GM12872 (cell line): ENCODE measurements at regions not wholly inside any gene's neighbourhood (a gene's known extent, or its start where the extent isn't known, plus 50 kb on each side); places are given as distances from the start of the nearest gene placed in this dataset.

ENCODE experiments used
- TF ChIP-seq, protein P1 (sequence below): IDR thresholded peaks from 3 replicates; pipeline ENCODE4 v1.5.1; 2011; ENCODE audit warnings: low read depth, mild to moderate bottlenecking, low read length, moderate library complexity; ENCODE audit not compliant: insufficient read depth

DNA sequence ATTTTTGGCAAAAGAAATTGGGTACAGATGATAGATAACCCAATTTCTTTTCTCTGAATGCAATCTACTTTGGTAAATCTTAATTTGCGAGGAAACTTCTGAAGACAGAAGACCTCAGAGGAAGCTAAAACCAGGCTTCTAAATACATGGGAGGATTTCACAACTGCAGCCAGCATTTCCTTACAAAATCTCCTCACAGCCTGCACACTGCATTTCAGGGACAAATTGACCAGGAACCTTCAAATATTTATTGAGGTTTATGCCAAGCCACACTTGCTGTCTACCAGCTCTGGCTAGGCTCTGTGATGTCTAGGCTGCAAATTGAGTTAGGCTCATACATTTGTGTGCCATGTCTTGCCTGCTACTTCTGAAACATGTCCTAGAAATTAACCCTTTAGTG, 167.3 kb upstream of the CDH5 start:
- TF ChIP-seq, protein P1, sequence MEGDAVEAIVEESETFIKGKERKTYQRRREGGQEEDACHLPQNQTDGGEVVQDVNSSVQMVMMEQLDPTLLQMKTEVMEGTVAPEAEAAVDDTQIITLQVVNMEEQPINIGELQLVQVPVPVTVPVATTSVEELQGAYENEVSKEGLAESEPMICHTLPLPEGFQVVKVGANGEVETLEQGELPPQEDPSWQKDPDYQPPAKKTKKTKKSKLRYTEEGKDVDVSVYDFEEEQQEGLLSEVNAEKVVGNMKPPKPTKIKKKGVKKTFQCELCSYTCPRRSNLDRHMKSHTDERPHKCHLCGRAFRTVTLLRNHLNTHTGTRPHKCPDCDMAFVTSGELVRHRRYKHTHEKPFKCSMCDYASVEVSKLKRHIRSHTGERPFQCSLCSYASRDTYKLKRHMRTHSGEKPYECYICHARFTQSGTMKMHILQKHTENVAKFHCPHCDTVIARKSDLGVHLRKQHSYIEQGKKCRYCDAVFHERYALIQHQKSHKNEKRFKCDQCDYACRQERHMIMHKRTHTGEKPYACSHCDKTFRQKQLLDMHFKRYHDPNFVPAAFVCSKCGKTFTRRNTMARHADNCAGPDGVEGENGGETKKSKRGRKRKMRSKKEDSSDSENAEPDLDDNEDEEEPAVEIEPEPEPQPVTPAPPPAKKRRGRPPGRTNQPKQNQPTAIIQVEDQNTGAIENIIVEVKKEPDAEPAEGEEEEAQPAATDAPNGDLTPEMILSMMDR = no peak

DNA sequence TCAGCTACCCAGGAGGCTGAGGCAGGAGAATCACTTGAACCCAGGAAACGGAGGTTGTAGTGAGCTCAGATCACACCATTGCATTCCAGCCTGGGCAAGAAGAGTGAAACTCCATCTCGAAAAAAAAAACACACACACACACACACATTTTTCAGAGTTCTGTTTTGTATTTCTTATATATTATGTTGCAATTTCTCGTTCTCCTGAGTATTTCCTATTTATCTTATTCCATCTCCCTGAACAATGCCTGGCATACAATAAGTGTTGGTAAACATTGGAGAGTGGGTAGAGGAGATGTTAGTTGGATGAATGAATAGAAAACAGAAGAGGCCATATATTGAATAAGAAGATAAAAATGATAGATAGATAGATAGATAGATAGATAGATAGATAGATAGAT, 167.8 kb upstream of the CDH5 start:
- TF ChIP-seq, protein P1 = no peak

DNA sequence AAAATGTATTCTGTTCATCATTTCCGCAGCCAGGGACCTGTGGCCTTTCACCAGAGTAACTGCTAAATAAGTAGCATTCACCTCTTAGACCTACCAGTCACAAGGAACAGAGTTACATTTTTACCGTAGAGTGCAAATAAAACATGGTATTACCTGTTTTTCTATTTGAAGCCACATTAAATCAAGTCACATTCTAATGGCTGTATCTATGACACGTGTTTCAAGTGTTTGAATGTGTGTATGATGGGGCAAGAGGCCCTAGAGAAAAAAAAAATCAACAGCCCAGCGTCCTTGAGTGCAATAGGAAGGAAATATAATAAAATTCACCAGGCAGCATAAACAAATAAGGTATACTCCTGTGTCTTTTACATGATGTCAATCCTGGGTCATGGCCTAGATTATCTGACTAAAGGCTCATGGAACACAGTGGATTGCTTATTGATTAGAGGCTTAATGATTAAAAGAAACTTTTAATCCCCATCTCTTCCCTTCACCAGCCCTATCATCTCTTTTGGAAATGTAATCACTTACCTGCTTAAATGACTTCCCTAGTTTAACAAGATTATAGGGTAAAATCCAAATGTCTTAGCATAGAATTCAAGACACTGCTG, 168.7 kb upstream of the CDH5 start:
- TF ChIP-seq, protein P1 = no peak

DNA sequence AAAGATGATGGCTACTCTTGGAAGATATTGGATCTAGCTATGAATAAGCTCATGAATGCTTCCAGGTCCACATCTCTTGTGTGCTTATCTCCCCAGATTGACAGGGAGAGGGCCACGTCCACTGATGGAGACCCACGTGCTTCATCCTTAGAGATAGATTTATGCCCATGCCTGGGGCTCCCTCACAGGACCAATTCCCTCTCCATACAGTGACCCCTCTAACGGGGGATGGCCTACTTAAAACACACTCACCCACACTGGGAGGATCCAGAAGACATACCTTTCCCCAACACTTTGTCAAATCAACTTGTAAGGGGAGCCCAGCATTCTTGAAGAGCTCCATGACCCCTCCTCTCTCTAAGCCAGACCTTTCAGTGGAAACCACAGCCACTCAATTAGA, 169.7 kb upstream of the CDH5 start:
- TF ChIP-seq, protein P1 = no peak

DNA sequence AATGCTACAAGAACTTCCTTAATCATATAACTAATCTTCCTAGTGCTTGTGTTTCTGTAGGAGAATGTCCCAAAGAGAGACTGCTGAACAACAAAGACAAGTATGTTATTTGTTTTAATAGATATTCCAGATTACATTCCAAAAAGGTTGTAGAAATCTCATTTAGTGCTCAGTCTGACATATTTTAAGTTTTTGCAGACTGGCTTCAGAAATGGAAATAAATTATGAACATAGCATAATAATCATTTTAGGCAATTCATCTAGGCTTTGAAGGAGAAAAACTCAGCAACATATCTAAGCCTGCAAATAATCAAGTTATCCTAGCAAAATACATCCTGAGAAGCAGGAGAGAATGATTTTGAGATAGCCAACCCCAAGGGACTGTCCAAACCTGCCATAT, 171.6 kb upstream of the CDH5 start:
- TF ChIP-seq, protein P1 = no peak

DNA sequence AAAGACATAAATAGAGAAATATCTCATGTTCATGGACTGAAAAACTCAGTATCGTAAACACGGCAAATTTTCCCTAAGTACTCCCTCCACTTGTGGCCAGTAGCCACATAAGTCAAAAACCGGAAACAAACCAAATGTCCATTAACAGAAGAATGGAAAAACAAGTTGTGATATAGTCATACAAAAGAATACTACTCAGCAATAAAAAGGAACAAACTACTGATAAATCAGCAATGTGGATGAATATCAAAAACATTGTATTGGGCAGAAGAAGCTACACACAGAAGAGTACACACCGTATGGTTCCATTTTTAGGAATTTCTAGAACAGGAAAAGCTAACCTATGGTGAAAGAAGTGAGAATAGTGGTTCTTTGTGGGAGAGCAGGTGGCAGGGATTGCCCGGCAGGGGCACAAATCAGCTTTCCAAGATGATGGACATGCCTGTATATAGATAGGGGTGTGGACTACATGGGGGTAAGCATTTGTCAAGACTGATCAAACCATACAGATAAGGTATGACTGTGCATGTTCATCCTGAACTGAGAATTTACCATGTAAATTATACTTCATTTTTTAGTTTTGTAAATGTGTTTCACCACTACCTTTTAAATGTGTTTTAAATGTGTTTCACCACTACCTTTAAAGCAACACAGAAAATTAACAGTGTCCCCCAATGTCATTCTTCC, 172.8 kb upstream of the CDH5 start:
- TF ChIP-seq, protein P1 = no peak

DNA sequence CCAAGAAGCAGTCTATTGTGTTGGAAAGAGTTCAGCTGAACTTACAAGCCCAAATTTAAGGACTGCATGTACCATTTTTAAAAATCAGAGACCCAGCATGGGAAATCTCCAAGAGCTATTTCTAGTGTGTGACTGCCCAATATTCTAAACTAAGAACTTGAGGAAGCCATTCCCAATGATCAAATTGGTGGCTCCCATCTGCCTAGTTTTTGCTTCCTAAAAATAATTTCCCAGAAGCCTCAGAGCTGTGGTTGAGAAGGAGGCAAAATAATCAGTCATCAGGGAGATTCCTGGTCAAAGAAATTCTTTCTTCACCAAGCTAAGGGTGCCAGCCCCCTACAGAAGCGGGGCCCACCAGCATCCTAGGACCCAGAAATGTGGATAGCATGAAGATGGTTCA, 176.1 kb upstream of the CDH5 start:
- TF ChIP-seq, protein P1 = no peak
